NT2/D1 (cell line): ENCODE measurements at regions not wholly inside any gene's neighbourhood (a gene's known extent, or its start where the extent isn't known, plus 50 kb on each side); places are given as distances from the start of the nearest gene placed in this dataset.

Source experiments
- SUZ12 ChIP-seq: IDR thresholded peaks from 2 replicates; pipeline ENCODE4 v1.6.1; 2011; ENCODE audit not compliant: insufficient read length, insufficient read depth; ENCODE audit errors: extremely low read depth
- YY1 ChIP-seq: IDR thresholded peaks from 2 replicates; pipeline ENCODE4 v1.6.1; 2011; ENCODE audit not compliant: insufficient read length, insufficient read depth
- ZNF274 ChIP-seq: IDR thresholded peaks from 2 replicates; pipeline ENCODE4 v1.6.1; 2011; ENCODE audit warnings: mild to moderate bottlenecking, low read depth, low read length

DNA sequence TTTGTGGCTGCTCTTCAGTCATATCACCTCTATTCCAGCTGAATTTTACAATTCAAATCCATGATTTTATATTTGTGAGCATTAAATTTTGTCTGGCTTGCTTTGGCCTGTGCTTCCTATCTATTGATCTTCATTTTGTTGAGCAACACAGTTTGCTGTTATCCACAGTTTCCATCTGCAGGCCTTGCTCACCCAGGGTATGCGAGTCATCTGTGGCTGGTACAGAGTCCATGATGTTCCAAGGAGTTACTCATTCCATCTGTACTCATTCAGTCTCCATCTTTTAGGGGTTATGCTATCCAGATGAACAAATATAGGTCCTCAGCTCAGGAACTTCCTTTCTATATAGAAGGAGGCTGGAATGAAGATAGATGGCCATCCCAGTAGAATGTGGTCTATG lies 70.1 kb upstream of the CCK start:
- TF ChIP-seq YY1: no peak
- no peak for TF ChIP-seq SUZ12
- TF ChIP-seq ZNF274: no peak
